ENCODE measurements at regions not wholly inside any gene's neighbourhood (a gene's known extent, or its start where the extent isn't known, plus 50 kb on each side); places are given as distances from the start of the nearest gene placed in this dataset.

- H3K27me3 ChIP-seq (ENCODE audit: insufficient read depth, insufficient read length): no peaks in the 10 kb centered on the region
- H3K4me1 ChIP-seq (ENCODE audit: insufficient read depth, insufficient read length): no peaks in the 10 kb centered on the region
- no peaks in the 10 kb centered on the region for H3K9me3 ChIP-seq (ENCODE audit: insufficient read depth, low read length)
- no peak overlapping the region for H3K9ac ChIP-seq (ENCODE audit: insufficient read length, low read depth)
- no peak overlapping the region for H3K4me3 ChIP-seq (ENCODE audit: insufficient read length, low read depth)
- no peaks in the 10 kb centered on the region for H3K36me3 ChIP-seq (ENCODE audit: insufficient read depth, insufficient read length, low read length)
- DNase-seq (ENCODE audit: low read depth, low spot score): no peak
- TF ChIP-seq YY1 (IDR thresholded peaks at IDR 0.05; ENCODE audit: insufficient read depth, insufficient read length) (no peak), SUZ12 (IDR thresholded peaks at IDR 0.05; ENCODE audit: extremely low read depth, insufficient read depth, insufficient read length) (no peak), ZNF274 (IDR thresholded peaks at IDR 0.05; ENCODE audit: low read depth, low read length) (no peak)
Measured at GRCh38 chr4:79623021-79623870, 215.2 kb upstream of the GK2 start.

GRCh38 chr4:79621061-79621460 lies 213.0 kb upstream of the GK2 start:
- no peak overlapping the region for H3K9ac ChIP-seq (ENCODE audit: insufficient read length, low read depth)
- H3K36me3 ChIP-seq (ENCODE audit: insufficient read depth, insufficient read length, low read length): no peaks in the 10 kb centered on the region
- DNase-seq (ENCODE audit: low read depth, low spot score): no peak
- no peaks in the 10 kb centered on the region for H3K27me3 ChIP-seq (ENCODE audit: insufficient read depth, insufficient read length)
- H3K4me3 ChIP-seq (ENCODE audit: insufficient read length, low read depth): no peak overlapping the region
- H3K4me1 ChIP-seq (ENCODE audit: insufficient read depth, insufficient read length): no peaks in the 10 kb centered on the region
- no peak for TF ChIP-seq YY1 (IDR thresholded peaks at IDR 0.05; ENCODE audit: insufficient read depth, insufficient read length)
- no peak for TF ChIP-seq SUZ12 (IDR thresholded peaks at IDR 0.05; ENCODE audit: extremely low read depth, insufficient read depth, insufficient read length)
- no peak for TF ChIP-seq ZNF274 (IDR thresholded peaks at IDR 0.05; ENCODE audit: low read depth, low read length)
- H3K9me3 ChIP-seq (ENCODE audit: insufficient read depth, low read length): no peaks in the 10 kb centered on the region

- Histone ChIP-seq H3K27me3 (ENCODE audit: insufficient read depth, insufficient read length) (no peaks in the 10 kb centered on the region), H3K9ac (ENCODE audit: insufficient read length, low read depth) (no peak overlapping the region), H3K36me3 (ENCODE audit: insufficient read depth, insufficient read length, low read length) (no peaks in the 10 kb centered on the region), H3K4me1 (ENCODE audit: insufficient read depth, insufficient read length) (no peaks in the 10 kb centered on the region), H3K9me3 (ENCODE audit: insufficient read depth, low read length) (no peaks in the 10 kb centered on the region), H3K4me3 (ENCODE audit: insufficient read length, low read depth) (no peak overlapping the region)
- no peak for DNase-seq (ENCODE audit: low read depth, low spot score)
- no peak for TF ChIP-seq YY1 (IDR thresholded peaks at IDR 0.05; ENCODE audit: insufficient read depth, insufficient read length)
- no peak for TF ChIP-seq SUZ12 (IDR thresholded peaks at IDR 0.05; ENCODE audit: extremely low read depth, insufficient read depth, insufficient read length)
- no peak for TF ChIP-seq ZNF274 (IDR thresholded peaks at IDR 0.05; ENCODE audit: low read depth, low read length)
Measured at GRCh38 chr4:79620617-79621016, 212.6 kb upstream of the GK2 start.

GRCh38 chr4:79613269-79613935 lies 205.4 kb upstream of the GK2 start:
- no peak for DNase-seq (ENCODE audit: low read depth, low spot score)
- Histone ChIP-seq H3K4me3 (ENCODE audit: insufficient read length, low read depth) (no peak overlapping the region), H3K27me3 (ENCODE audit: insufficient read depth, insufficient read length) (no peaks in the 10 kb centered on the region), H3K4me1 (ENCODE audit: insufficient read depth, insufficient read length) (no peaks in the 10 kb centered on the region), H3K9ac (ENCODE audit: insufficient read length, low read depth) (no peak overlapping the region), H3K9me3 (ENCODE audit: insufficient read depth, low read length) (no peaks in the 10 kb centered on the region), H3K36me3 (ENCODE audit: insufficient read depth, insufficient read length, low read length) (no peaks in the 10 kb centered on the region)
- TF ChIP-seq YY1 (IDR thresholded peaks at IDR 0.05; ENCODE audit: insufficient read depth, insufficient read length) (no peak), SUZ12 (IDR thresholded peaks at IDR 0.05; ENCODE audit: extremely low read depth, insufficient read depth, insufficient read length) (no peak), ZNF274 (IDR thresholded peaks at IDR 0.05; ENCODE audit: low read depth, low read length) (no peak)

- DNase-seq (ENCODE audit: low read depth, low spot score): no peak
- TF ChIP-seq SUZ12 (IDR thresholded peaks at IDR 0.05; ENCODE audit: extremely low read depth, insufficient read depth, insufficient read length) (no peak), YY1 (IDR thresholded peaks at IDR 0.05; ENCODE audit: insufficient read depth, insufficient read length) (no peak), ZNF274 (IDR thresholded peaks at IDR 0.05; ENCODE audit: low read depth, low read length) (no peak)
- Histone ChIP-seq H3K27me3 (ENCODE audit: insufficient read depth, insufficient read length) (no peaks in the 10 kb centered on the region), H3K4me3 (ENCODE audit: insufficient read length, low read depth) (no peak overlapping the region), H3K4me1 (ENCODE audit: insufficient read depth, insufficient read length) (no peaks in the 10 kb centered on the region), H3K9ac (ENCODE audit: insufficient read length, low read depth) (no peak overlapping the region), H3K9me3 (ENCODE audit: insufficient read depth, low read length) (no peaks in the 10 kb centered on the region), H3K36me3 (ENCODE audit: insufficient read depth, insufficient read length, low read length) (no peaks in the 10 kb centered on the region)
Measured at GRCh38 chr4:79611026-79611425, 203.0 kb upstream of the GK2 start.

- DNase-seq (ENCODE audit: low read depth, low spot score): no peak
- TF ChIP-seq ZNF274 (IDR thresholded peaks at IDR 0.05; ENCODE audit: low read depth, low read length) (no peak), YY1 (IDR thresholded peaks at IDR 0.05; ENCODE audit: insufficient read depth, insufficient read length) (no peak), SUZ12 (IDR thresholded peaks at IDR 0.05; ENCODE audit: extremely low read depth, insufficient read depth, insufficient read length) (no peak)
- Histone ChIP-seq H3K27me3 (ENCODE audit: insufficient read depth, insufficient read length) (no peaks in the 10 kb centered on the region), H3K9me3 (ENCODE audit: insufficient read depth, low read length) (no peaks in the 10 kb centered on the region), H3K36me3 (ENCODE audit: insufficient read depth, insufficient read length, low read length) (no peaks in the 10 kb centered on the region), H3K4me1 (ENCODE audit: insufficient read depth, insufficient read length) (no peaks in the 10 kb centered on the region), H3K4me3 (ENCODE audit: insufficient read length, low read depth) (no peak overlapping the region), H3K9ac (ENCODE audit: insufficient read length, low read depth) (no peak overlapping the region)
Measured at GRCh38 chr4:79609817-79610216, 201.8 kb upstream of the GK2 start.

GRCh38 chr4:79607979-79608378 lies 200.0 kb upstream of the GK2 start:
- H3K9me3 ChIP-seq (ENCODE audit: insufficient read depth, low read length): no peaks in the 10 kb centered on the region
- no peaks in the 10 kb centered on the region for H3K36me3 ChIP-seq (ENCODE audit: insufficient read depth, insufficient read length, low read length)
- TF ChIP-seq SUZ12 (IDR thresholded peaks at IDR 0.05; ENCODE audit: extremely low read depth, insufficient read depth, insufficient read length): no peak
- TF ChIP-seq YY1 (IDR thresholded peaks at IDR 0.05; ENCODE audit: insufficient read depth, insufficient read length): no peak
- no peak for TF ChIP-seq ZNF274 (IDR thresholded peaks at IDR 0.05; ENCODE audit: low read depth, low read length)
- H3K9ac ChIP-seq (ENCODE audit: insufficient read length, low read depth): no peak overlapping the region
- no peaks in the 10 kb centered on the region for H3K27me3 ChIP-seq (ENCODE audit: insufficient read depth, insufficient read length)
- no peak for DNase-seq (ENCODE audit: low read depth, low spot score)
- H3K4me1 ChIP-seq (ENCODE audit: insufficient read depth, insufficient read length): no peaks in the 10 kb centered on the region
- no peak overlapping the region for H3K4me3 ChIP-seq (ENCODE audit: insufficient read length, low read depth)
